A172 (cell line): ENCODE measurements at regions not wholly inside any gene's neighbourhood (a gene's known extent, or its start where the extent isn't known, plus 50 kb on each side); places are given as distances from the start of the nearest gene placed in this dataset.
A peak's percentile ranks its signal among the peaks of the same experiment; 100 is the strongest.

Experiments used
- DNase-seq: peaks from one replicate; pipeline ENCODE4 v3.0.0-alpha.2; 2015; ENCODE audit warnings: low spot score

GRCh38 chr10:29068966-29069365 is 219.9 kb upstream of the LYZL1 start:
- no peak for DNase-seq

- no peak for DNase-seq
These were observed 218.9 kb upstream of the LYZL1 start for GRCh38 chr10:29069941-29070340.

- no peak for DNase-seq
These were observed 210.0 kb upstream of the LYZL1 start for GRCh38 chr10:29078919-29079318.

- no peak for DNase-seq
These were observed 207.6 kb upstream of the LYZL1 start for GRCh38 chr10:29081231-29081630.

GRCh38 chr10:29081951-29082685 is 206.8 kb upstream of the LYZL1 start:
- no peak for DNase-seq

GRCh38 chr10:29083096-29083495 is 205.8 kb upstream of the LYZL1 start:
- no peak for DNase-seq

- no peak for DNase-seq
These were observed 204.1 kb upstream of the LYZL1 start for GRCh38 chr10:29084681-29085307.

GRCh38 chr10:29089091-29089490 is 199.8 kb upstream of the LYZL1 start:
- no peak for DNase-seq

GRCh38 chr10:29096303-29096824 is 192.5 kb upstream of the LYZL1 start:
- no peak for DNase-seq

GRCh38 chr10:29098423-29098822 is 190.4 kb upstream of the LYZL1 start:
- DNase-seq: no peak

- no peak for DNase-seq
These were observed 189.9 kb upstream of the LYZL1 start for GRCh38 chr10:29099001-29099400.

GRCh38 chr10:29099415-29099814 is 189.5 kb upstream of the LYZL1 start:
- DNase-seq: no peak

- DNase-seq: no peak
These were observed 188.4 kb upstream of the LYZL1 start for GRCh38 chr10:29100505-29100904.

GRCh38 chr10:29102233-29102632 is 186.6 kb upstream of the LYZL1 start:
- peak; percentile 59 for DNase-seq

- no peak for DNase-seq
These were observed 186.2 kb upstream of the LYZL1 start for GRCh38 chr10:29102636-29103035.

GRCh38 chr10:29104661-29105399 is 184.0 kb upstream of the LYZL1 start:
- DNase-seq: peak; percentile 14

GRCh38 chr10:29105516-29106215 is 183.2 kb upstream of the LYZL1 start:
- peak; percentile 82 for DNase-seq

- DNase-seq: no peak
These were observed 182.6 kb upstream of the LYZL1 start for GRCh38 chr10:29106287-29106686.

GRCh38 chr10:29107866-29108498 is 180.9 kb upstream of the LYZL1 start:
- no peak for DNase-seq

GRCh38 chr10:29109707-29110571 is 178.9 kb upstream of the LYZL1 start:
- no peak for DNase-seq
